Activated T-cell treated with anti-CD3 and anti-CD28 coated beads, Interleukin-2, amount 50 U/mL, for 24 hours (primary cell): ENCODE measurements at regions not wholly inside any gene's neighbourhood (a gene's known extent, or its start where the extent isn't known, plus 50 kb on each side); places are given as distances from the start of the nearest gene placed in this dataset.
"Not testable (repeated sequence)": the region's sequence is repeated elsewhere in the genome, so short reads cannot be mapped to it uniquely, and the experiment has no call there.

Experiments used
- DNase-seq: peaks from one replicate; pipeline ENCODE4 v3.0.0-alpha.2; 2020
- H3K27ac Mint-ChIP-seq: 2 replicates; pipeline ENCODE4 v1.8.0; 2020; ENCODE audit warnings: mild to moderate bottlenecking, mixed read lengths
- H3K27me3 Mint-ChIP-seq: 2 replicates; pipeline ENCODE4 v1.8.0; 2020; ENCODE audit warnings: mixed read lengths
- H3K36me3 Mint-ChIP-seq: 2 replicates; pipeline ENCODE4 v1.8.0; 2020; ENCODE audit warnings: low read depth, mixed read lengths
- H3K4me1 Mint-ChIP-seq: 2 replicates; pipeline ENCODE4 v1.8.0; 2020; ENCODE audit warnings: low read depth, mixed read lengths
- H3K4me3 Mint-ChIP-seq: 2 replicates; pipeline ENCODE4 v1.8.0; 2020; ENCODE audit warnings: mild to moderate bottlenecking, moderate library complexity, mixed read lengths
- H3K9me3 Mint-ChIP-seq: 2 replicates; pipeline ENCODE4 v1.8.0; 2020; ENCODE audit warnings: mixed read lengths

DNA sequence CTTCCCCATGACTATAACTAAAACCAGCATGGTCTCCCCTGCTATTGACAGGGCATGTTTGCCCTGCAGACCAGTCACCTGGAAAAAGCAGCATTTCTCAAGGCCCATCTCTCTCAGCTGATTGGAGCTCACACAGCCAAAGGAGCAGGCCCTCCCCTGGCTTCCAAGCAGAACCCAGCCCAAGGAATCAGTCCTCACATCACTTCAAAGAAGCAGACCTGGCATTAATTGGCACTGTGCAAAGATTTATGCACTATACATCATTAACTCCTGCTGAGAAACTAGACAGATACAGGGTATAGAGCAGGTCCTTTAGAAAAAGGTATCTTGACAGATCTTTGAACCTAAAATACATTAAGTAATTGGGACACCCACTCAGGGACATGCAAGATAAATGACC is 323.8 kb upstream of the PPP2R3A start:
- no peak overlapping the region for H3K27ac Mint-ChIP-seq
- H3K4me3 Mint-ChIP-seq = no peak overlapping the region
- no peaks in the 10 kb centered on the region for H3K27me3 Mint-ChIP-seq

DNA sequence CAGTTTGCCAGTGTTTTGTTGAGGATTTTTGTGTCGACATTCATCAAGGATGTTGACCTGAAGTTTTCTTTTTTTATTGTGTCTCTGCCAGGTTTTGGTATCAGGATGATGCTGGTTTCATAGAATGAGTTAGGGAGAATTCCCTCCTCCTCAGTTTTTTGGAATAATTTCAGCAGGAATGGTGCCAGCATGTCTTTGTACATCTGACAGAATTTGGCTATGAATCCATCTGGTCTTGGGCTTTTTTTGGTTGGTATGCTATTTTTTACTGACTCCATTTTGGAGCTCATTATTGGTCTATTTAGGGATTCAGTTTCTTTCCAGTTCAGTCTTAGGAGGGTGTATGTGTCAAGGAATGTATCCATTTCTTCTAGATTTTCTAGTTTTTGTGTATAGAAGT is 320.0 kb upstream of the PPP2R3A start:
- H3K4me1 Mint-ChIP-seq = no peaks in the 10 kb centered on the region
- H3K9me3 Mint-ChIP-seq = peaks cover 8% of the 10 kb centered on the region
- H3K27ac Mint-ChIP-seq = no peak overlapping the region
- H3K36me3 Mint-ChIP-seq = no peaks in the 10 kb centered on the region
- DNase-seq = no peak
- H3K27me3 Mint-ChIP-seq = no peaks in the 10 kb centered on the region
- H3K4me3 Mint-ChIP-seq = no peak overlapping the region

More for the DNA sequence above, 323.8 kb upstream of the PPP2R3A start:
- H3K4me1 Mint-ChIP-seq = no peaks in the 10 kb centered on the region
- H3K36me3 Mint-ChIP-seq = no peaks in the 10 kb centered on the region
- peaks cover 5% of the 10 kb centered on the region for H3K9me3 Mint-ChIP-seq
- no peak for DNase-seq

DNA sequence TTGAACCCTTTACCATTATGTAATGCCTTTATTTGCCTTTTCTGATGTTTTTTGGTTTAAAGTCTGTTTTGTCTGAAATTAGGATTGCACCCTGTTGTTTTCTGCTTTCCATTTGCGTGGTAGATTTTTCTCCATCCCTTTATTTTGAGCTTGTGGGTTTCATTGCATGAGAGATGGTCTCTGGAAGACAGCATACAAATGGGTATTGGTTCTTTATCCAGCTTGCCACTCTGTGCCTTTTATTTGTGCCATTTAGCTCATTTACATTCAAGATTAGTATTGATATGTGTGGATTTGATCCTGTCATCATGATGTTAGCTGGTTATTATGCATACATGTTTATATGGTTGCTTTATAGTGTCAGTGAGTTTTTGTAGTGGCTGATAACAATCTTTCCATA is 318.7 kb upstream of the PPP2R3A start:
- Mint-ChIP-seq H3K4me3 (no peak overlapping the region), H3K9me3 (peaks cover 8% of the 10 kb centered on the region), H3K27me3 (no peaks in the 10 kb centered on the region), H3K36me3 (no peaks in the 10 kb centered on the region), H3K27ac (no peak overlapping the region), H3K4me1 (no peaks in the 10 kb centered on the region)
- no peak for DNase-seq

DNA sequence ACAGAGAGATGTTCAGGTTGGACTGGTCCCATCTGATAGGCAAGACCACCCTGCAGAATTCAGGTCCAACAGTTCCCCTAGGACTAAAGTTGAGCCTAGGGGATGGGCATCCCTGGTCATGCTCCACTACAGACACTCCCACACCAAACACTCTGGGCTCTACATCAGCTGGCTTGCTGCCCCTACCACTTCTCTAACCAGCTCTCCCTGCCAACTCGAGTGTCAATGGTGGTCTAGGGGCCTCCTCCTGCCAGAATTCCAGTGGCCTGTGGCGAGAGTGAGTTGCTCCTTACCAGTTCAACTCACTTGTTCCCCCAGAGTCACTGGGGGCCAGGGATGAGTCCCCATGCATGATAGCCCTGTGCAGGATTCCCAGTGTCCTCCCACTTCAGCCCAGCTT is 316.2 kb upstream of the PPP2R3A start:
- Mint-ChIP-seq H3K27me3 (no peaks in the 10 kb centered on the region), H3K36me3 (no peaks in the 10 kb centered on the region), H3K9me3 (peaks cover 12% of the 10 kb centered on the region), H3K4me1 (no peaks in the 10 kb centered on the region), H3K4me3 (no peak overlapping the region), H3K27ac (no peak overlapping the region)
- no peak for DNase-seq

DNA sequence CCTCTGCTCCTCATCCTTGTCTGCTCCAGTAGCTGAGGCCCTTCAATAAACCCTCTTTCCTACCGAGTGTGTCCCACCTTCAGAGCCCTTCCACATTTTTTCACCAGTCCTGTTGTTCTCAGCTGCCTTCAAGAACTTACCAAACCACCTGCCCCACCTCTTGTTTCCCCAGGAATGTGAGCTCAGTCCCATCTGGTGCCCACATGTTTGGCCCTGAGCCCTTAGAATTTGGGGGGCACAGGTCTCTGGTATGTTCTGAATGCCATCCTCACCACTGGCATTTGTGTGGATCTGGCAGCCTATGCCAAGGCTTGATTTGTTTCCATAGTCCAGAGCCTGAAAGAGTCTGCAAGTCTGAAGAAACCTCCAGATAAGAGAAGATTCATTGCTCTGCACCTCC is 315.2 kb upstream of the PPP2R3A start:
- H3K27me3 Mint-ChIP-seq = no peaks in the 10 kb centered on the region

DNA sequence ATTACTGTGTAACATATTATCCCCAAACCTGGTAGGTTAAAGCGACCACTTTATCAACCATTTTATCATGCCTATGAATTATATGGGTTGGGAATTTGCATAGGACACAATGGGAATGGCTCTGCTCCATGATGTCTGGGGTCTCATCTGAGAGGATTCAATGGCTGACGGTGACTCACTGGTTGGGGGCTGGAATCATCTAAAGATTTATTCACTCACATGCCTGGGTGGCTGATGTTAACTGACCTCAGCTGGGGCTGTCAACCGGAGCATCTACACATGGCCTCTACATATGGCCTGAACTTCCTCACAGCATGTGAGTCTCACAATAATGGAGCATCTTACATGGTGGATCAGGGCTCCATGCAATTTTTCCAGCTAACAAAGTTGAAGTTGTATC is 313.1 kb upstream of the PPP2R3A start:
- Mint-ChIP-seq H3K4me3 (no peak overlapping the region), H3K27me3 (no peaks in the 10 kb centered on the region), H3K4me1 (no peaks in the 10 kb centered on the region), H3K27ac (no peak overlapping the region), H3K36me3 (no peaks in the 10 kb centered on the region), H3K9me3 (peaks cover 4% of the 10 kb centered on the region)
- no peak for DNase-seq

More for the DNA sequence above, 315.2 kb upstream of the PPP2R3A start:
- Mint-ChIP-seq H3K9me3 (peaks cover 12% of the 10 kb centered on the region), H3K4me1 (no peaks in the 10 kb centered on the region), H3K27ac (no peak overlapping the region), H3K4me3 (no peak overlapping the region), H3K36me3 (no peaks in the 10 kb centered on the region)
- DNase-seq = no peak

DNA sequence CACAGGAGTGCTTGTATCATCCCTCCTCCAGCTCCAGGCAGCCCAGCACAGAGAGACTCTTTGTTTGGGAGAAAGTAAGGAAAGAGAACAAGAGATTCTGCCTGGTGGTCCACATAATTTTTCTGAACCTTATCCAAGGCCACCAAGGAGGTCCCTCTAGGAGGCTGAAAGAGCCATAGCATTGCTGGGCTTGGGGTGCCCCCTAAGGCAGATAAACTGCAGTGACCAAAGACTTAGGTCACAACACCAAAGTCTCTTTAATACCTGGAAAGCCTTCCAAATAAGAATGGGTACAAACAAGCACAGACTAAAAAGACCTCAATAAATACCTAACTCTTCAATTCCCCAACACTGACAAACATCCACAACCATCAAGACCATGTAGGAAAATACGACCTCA is 310.2 kb upstream of the PPP2R3A start:
- H3K4me1 Mint-ChIP-seq = no peaks in the 10 kb centered on the region
- DNase-seq = no peak
- H3K27me3 Mint-ChIP-seq = no peaks in the 10 kb centered on the region
- H3K4me3 Mint-ChIP-seq = no peak overlapping the region
- peaks cover 4% of the 10 kb centered on the region for H3K9me3 Mint-ChIP-seq
- no peak overlapping the region for H3K27ac Mint-ChIP-seq
- no peaks in the 10 kb centered on the region for H3K36me3 Mint-ChIP-seq

DNA sequence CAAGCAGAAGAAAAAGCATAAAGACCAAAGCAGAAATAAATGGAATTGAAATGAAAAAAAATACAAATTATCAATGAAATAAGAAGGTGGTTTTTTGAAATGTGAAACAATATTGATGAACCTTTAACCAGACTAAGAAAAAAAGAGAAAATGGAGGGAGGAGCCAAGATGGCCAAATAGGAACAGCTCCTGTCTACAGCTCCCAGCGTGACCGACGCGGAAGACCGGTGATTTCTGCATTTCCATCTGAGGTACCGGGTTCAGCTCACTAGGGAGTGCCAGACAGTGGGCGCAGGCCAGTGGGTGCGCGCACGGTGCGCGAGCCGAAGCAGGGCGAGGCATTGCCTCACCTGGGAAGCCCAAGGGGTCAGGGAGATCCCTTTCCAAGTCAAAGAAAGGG is 307.1 kb upstream of the PPP2R3A start:
- not testable (repeated sequence) for H3K4me1 Mint-ChIP-seq, H3K36me3 Mint-ChIP-seq, H3K27me3 Mint-ChIP-seq, H3K9me3 Mint-ChIP-seq, H3K27ac Mint-ChIP-seq, DNase-seq, H3K4me3 Mint-ChIP-seq

DNA sequence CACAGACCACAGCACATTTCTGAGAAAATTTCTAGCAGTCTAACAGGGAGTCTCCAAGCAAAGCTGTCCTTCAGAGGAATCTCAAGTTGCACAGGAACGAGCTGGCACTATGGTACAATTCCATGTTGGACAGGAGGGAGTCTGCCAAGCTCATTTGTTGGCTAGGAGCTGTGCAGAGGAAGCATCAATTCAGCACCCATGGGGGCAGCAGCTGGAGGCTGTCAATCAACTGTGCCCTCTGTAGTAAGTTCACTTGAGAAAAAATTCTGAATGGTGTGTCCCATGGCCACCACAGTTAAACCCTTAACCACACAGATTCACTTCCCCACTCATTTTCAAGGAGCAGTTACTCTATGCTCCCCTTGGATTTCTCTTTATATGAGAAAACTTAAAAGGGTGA is 298.5 kb upstream of the PPP2R3A start:
- Mint-ChIP-seq H3K9me3 (peaks cover 8% of the 10 kb centered on the region), H3K27me3 (no peaks in the 10 kb centered on the region), H3K4me3 (no peak overlapping the region), H3K36me3 (no peaks in the 10 kb centered on the region), H3K27ac (no peak overlapping the region), H3K4me1 (no peaks in the 10 kb centered on the region)
- no peak for DNase-seq

DNA sequence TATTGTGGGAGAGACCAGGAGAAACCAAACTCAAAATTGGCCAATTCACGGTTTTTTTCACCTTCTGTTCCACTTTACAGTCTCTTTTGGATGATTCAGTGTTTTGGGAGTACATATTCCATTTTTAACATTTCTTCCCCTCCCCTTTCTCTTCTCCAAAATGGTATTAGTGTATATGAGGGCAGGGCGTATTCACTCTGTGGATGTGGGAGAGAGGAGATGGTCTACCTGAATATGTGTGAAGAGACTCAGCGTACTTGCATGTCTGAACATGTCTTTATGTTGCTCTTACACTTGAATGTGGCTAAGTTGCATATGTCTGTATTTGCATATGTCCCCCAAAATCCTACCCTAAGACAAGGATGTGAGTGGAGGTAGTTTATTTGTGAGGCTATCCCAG is 291.0 kb upstream of the PPP2R3A start:
- no peak overlapping the region for H3K4me3 Mint-ChIP-seq
- no peak overlapping the region for H3K27ac Mint-ChIP-seq

DNA sequence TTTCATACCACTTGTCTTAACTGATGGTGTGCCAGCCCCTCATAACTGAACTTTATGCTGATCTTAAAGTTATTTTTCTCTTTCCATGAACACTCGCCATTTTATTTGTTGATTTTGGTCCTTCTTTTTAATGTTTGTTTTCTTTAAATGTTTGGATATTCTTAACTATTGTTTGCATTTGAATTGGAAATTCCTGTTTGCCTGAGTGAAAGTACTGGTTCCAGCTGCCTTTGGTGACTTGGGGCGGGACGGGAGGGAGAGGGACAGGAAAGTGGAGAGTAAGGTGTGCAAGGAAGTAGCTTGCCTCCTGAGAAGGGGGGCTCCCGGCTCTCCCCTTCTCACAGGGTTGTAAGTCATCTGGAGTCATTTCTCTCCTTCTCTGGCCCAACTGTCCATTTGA is 287.1 kb upstream of the PPP2R3A start:
- Mint-ChIP-seq H3K27ac (no peak overlapping the region), H3K4me3 (no peak overlapping the region), H3K27me3 (no peaks in the 10 kb centered on the region), H3K36me3 (no peaks in the 10 kb centered on the region), H3K9me3 (peaks cover 4% of the 10 kb centered on the region), H3K4me1 (no peaks in the 10 kb centered on the region)
- DNase-seq = no peak

More for the DNA sequence above, 291.0 kb upstream of the PPP2R3A start:
- Mint-ChIP-seq H3K9me3 (peaks cover 2% of the 10 kb centered on the region), H3K36me3 (no peaks in the 10 kb centered on the region), H3K4me1 (no peaks in the 10 kb centered on the region), H3K27me3 (no peaks in the 10 kb centered on the region)
- no peak for DNase-seq

DNA sequence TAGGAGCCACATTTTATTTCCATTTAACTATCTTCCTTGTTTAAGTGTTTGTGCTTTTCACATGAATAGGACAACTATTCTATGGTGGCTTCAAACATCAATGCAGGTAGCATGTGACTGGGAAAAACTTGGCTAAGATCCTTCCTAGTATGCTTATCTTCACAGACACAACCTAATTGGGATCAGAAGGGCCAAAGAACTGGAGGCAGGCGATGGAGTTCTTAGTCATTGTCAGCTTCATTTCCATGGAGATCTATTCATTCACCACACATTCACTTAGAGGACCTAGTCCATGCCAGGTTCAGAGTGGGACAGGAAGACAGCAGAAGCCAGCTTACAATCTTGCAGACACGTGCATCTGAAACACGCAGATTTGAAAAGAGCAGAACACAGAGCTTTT is 277.5 kb upstream of the PPP2R3A start:
- H3K27ac Mint-ChIP-seq = no peak overlapping the region
- H3K4me1 Mint-ChIP-seq = no peaks in the 10 kb centered on the region
- H3K36me3 Mint-ChIP-seq = no peaks in the 10 kb centered on the region
- peaks cover 4% of the 10 kb centered on the region for H3K9me3 Mint-ChIP-seq
- H3K27me3 Mint-ChIP-seq = no peaks in the 10 kb centered on the region
- no peak for DNase-seq
- H3K4me3 Mint-ChIP-seq = no peak overlapping the region

DNA sequence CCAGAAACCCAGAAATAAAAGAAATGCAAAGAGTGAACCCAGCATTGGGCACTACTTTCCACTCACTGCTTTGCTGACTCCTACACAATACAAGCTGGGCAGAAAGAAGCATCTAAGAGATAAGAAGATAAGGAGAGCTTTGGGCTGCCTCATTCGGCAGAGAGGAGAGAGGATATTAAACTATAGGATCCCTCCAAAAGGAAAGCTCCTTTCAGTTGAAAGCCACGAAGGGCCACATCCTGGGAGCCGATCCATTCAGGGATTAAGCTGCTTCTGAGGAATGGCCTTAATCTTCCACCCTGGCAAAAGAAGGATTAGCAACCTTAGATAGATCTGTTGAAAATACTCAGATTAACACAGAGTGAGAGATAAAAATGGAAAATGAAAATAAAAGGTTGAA is 274.9 kb upstream of the PPP2R3A start:
- Mint-ChIP-seq H3K9me3 (peaks cover 4% of the 10 kb centered on the region), H3K36me3 (no peaks in the 10 kb centered on the region), H3K4me3 (no peak overlapping the region), H3K27ac (no peak overlapping the region), H3K4me1 (no peaks in the 10 kb centered on the region), H3K27me3 (no peaks in the 10 kb centered on the region)
- DNase-seq = no peak

DNA sequence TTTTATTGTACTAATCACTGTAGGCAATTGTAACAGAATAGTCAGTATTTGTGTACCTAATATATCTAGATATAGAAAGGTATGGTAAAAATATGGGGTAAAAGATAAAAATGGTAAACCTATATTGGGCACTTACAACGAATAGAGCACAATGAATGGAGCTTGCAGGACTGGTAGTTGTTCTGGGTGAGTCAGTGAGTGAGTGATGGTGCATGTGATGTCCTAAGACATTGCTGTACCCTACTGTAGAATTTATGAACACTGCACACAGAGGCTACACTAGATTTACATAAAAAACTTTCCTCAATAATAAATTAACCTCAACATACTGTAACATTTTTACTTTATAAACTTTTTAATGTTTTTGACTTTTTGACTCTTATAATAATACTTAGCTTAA is 274.3 kb upstream of the PPP2R3A start:
- Mint-ChIP-seq H3K4me1 (no peaks in the 10 kb centered on the region), H3K27me3 (no peaks in the 10 kb centered on the region), H3K27ac (no peak overlapping the region), H3K4me3 (no peak overlapping the region), H3K36me3 (no peaks in the 10 kb centered on the region), H3K9me3 (peaks cover 4% of the 10 kb centered on the region)
- DNase-seq = no peak

DNA sequence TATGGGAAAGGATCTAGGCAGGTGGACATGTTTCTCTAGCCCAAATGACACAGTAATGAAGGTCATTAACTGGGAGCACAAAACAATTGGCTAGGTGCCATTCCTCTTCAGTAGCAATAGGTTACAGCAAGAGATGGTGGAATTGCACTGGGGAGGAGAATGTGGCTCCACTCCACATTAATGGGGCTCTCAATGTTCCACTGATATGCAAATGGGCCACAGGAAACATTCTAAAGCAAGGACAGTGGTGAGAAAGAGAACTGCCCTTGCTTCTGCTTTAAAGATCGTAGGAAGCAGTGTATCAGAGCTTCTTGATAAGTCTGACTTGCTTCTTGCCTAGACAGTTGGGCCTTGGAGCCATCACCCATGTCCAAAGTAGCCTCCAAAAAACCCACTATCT is 271.4 kb upstream of the PPP2R3A start:
- Mint-ChIP-seq H3K4me1 (no peaks in the 10 kb centered on the region), H3K4me3 (no peak overlapping the region), H3K27ac (no peak overlapping the region), H3K27me3 (no peaks in the 10 kb centered on the region), H3K36me3 (no peaks in the 10 kb centered on the region), H3K9me3 (peaks cover 1% of the 10 kb centered on the region)
- no peak for DNase-seq

DNA sequence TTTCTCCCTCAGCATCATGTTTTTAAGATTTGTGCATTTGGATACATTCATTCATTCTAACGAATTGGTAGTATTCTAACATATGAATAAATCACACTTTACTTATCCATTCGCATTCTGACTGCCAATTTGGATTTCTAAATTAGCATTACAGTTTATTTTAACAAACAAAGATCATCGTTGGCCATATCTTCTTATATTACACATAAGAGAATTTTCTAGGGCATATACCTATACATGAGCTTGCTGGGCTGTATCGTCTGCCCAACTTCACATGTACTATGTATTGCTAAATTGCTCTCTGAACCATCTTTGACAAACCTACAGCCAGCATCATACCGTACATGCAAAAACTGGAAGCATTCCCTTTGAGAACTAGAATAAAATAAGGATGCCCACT is 265.8 kb upstream of the PPP2R3A start:
- Mint-ChIP-seq H3K4me3 (no peak overlapping the region), H3K9me3 (peaks cover 2% of the 10 kb centered on the region), H3K27me3 (no peaks in the 10 kb centered on the region), H3K4me1 (no peaks in the 10 kb centered on the region), H3K27ac (no peak overlapping the region), H3K36me3 (no peaks in the 10 kb centered on the region)
- no peak for DNase-seq
